C1 segment of cervical spinal cord (tissue), 14 donors: ENCODE measurements at regions not wholly inside any gene's neighbourhood (a gene's known extent, or its start where the extent isn't known, plus 50 kb on each side); places are given as distances from the start of the nearest gene placed in this dataset.
"Not testable (repeated sequence)": the region's sequence is repeated elsewhere in the genome, so short reads cannot be mapped to it uniquely, and the experiment has no call there.

Source experiments
- DNase-seq, 14 donors: peaks; one replicate each; lab custom pipeline; 2025; lab: John Stamatoyannopoulos, UW

- DNase-seq: not testable (repeated sequence)
Observed at GRCh38 chr4:150026987-150027386, 51.3 kb upstream of the DCLK2 start.
